DOHH2 (cell line): ENCODE measurements at regions not wholly inside any gene's neighbourhood (a gene's known extent, or its start where the extent isn't known, plus 50 kb on each side); places are given as distances from the start of the nearest gene placed in this dataset.

Experiments used
- H3F3A ChIP-seq: fragments of 200-600 bp; sonication (generic), shearing (Covaris generic); 2 replicates; pipeline ENCODE4 v1.6.0; 2016; ENCODE audit warnings: antibody characterized with exemption, mild to moderate bottlenecking; ENCODE audit not compliant: control insufficient read depth, insufficient read depth
- H3K27ac ChIP-seq: fragments of 200-600 bp; sonication (generic); 2 replicates; pipeline ENCODE4 v1.5.1; 2014; ENCODE audit warnings: low read depth, mild to moderate bottlenecking, low read length, moderate library complexity
- H3K27me3 ChIP-seq: fragments of 200-600 bp; sonication (generic); 2 replicates; pipeline ENCODE4 v1.6.1; 2014; ENCODE audit warnings: mild to moderate bottlenecking, low read length, mixed read lengths; ENCODE audit not compliant: control insufficient read depth
- H3K36me3 ChIP-seq: fragments of 200-600 bp; sonication (generic); 2 replicates; pipeline ENCODE4 v1.6.1; 2014; ENCODE audit warnings: mild to moderate bottlenecking, low read length, moderate library complexity, mixed read lengths; ENCODE audit not compliant: control insufficient read depth
- H3K4me1 ChIP-seq: fragments of 200-600 bp; sonication (generic); 2 replicates; pipeline ENCODE4 v1.6.1; 2014; ENCODE audit warnings: mild to moderate bottlenecking, low read length, mixed read lengths; ENCODE audit not compliant: control insufficient read depth
- H3K4me2 ChIP-seq: fragments of 200-600 bp; sonication (generic); 2 replicates; pipeline ENCODE4 v1.6.0; 2014; ENCODE audit warnings: mild to moderate bottlenecking, low read length, moderate library complexity
- H3K4me3 ChIP-seq: fragments of 200-600 bp; sonication (generic); 2 replicates; pipeline ENCODE4 v1.5.1; 2014; ENCODE audit warnings: mild to moderate bottlenecking, low read length, mixed read lengths
- H3K79me2 ChIP-seq: fragments of 200-600 bp; sonication (generic); 2 replicates; pipeline ENCODE4 v1.6.1; 2014; ENCODE audit warnings: mild to moderate bottlenecking, low read length, mixed read lengths; ENCODE audit not compliant: control insufficient read depth
- H3K9me2 ChIP-seq: fragments of 200-600 bp; sonication (generic); replicated peaks from 2 replicates; pipeline ENCODE4 v1.6.1; 2014; ENCODE audit warnings: mild to moderate bottlenecking, low read length, mixed read lengths; ENCODE audit not compliant: control insufficient read depth
- H3K9me3 ChIP-seq: fragments of 200-600 bp; sonication (generic); 2 replicates; pipeline ENCODE4 v1.6.1; 2014; ENCODE audit warnings: antibody characterized with exemption, low read length, mixed read lengths; ENCODE audit not compliant: control insufficient read depth, insufficient read depth
- H4K20me1 ChIP-seq: fragments of 200-600 bp; sonication (generic); 2 replicates; pipeline ENCODE4 v1.6.0; 2014; ENCODE audit warnings: low read depth, mild to moderate bottlenecking, antibody characterized with exemption, low read length, moderate library complexity; ENCODE audit not compliant: control insufficient read depth, insufficient read depth
- CTCF ChIP-seq: fragments of 200-600 bp; sonication (generic); IDR thresholded peaks from one replicate; pipeline ENCODE4 v1.5.1; 2014; ENCODE audit warnings: antibody characterized with exemption, mild to moderate bottlenecking, low read depth, low read length; ENCODE audit not compliant: poor library complexity, severe bottlenecking
- EZH2phosphoT487 ChIP-seq: fragments of 200-600 bp; sonication (generic); IDR thresholded peaks from 2 replicates; pipeline ENCODE4 v1.6.1; 2017; ENCODE audit warnings: borderline replicate concordance, mild to moderate bottlenecking, antibody characterized with exemption, low read length, moderate library complexity, mixed read lengths

GRCh38 chr3:88596451-88596850 lies 446.7 kb downstream of the C3orf38 start:
- no peak overlapping the region for H3K27ac ChIP-seq
- H3K4me1 ChIP-seq = no peaks in the 10 kb centered on the region
- H3K4me2 ChIP-seq = no peak overlapping the region
- TF ChIP-seq CTCF = no peak
- TF ChIP-seq EZH2phosphoT487 = no peak
- H3K9me3 ChIP-seq = no peaks in the 10 kb centered on the region
- no peaks in the 10 kb centered on the region for H3K36me3 ChIP-seq
- H3K9me2 ChIP-seq = no peaks in the 10 kb centered on the region
- no peak overlapping the region for H3K4me3 ChIP-seq
- no peaks in the 10 kb centered on the region for H3K27me3 ChIP-seq
- no peaks in the 10 kb centered on the region for H3F3A ChIP-seq
- H3K79me2 ChIP-seq = no peaks in the 10 kb centered on the region
- H4K20me1 ChIP-seq = no peaks in the 10 kb centered on the region

GRCh38 chr3:88610820-88611219 lies 461.1 kb downstream of the C3orf38 start:
- Histone ChIP-seq H4K20me1 (no peaks in the 10 kb centered on the region), H3K9me2 (no peaks in the 10 kb centered on the region), H3K4me3 (no peak overlapping the region), H3K4me1 (no peaks in the 10 kb centered on the region), H3K9me3 (no peaks in the 10 kb centered on the region), H3K27ac (no peak overlapping the region), H3K79me2 (no peaks in the 10 kb centered on the region), H3K27me3 (no peaks in the 10 kb centered on the region), H3K36me3 (no peaks in the 10 kb centered on the region), H3F3A (no peaks in the 10 kb centered on the region), H3K4me2 (no peak overlapping the region)
- TF ChIP-seq CTCF (no peak), EZH2phosphoT487 (no peak)

DNA sequence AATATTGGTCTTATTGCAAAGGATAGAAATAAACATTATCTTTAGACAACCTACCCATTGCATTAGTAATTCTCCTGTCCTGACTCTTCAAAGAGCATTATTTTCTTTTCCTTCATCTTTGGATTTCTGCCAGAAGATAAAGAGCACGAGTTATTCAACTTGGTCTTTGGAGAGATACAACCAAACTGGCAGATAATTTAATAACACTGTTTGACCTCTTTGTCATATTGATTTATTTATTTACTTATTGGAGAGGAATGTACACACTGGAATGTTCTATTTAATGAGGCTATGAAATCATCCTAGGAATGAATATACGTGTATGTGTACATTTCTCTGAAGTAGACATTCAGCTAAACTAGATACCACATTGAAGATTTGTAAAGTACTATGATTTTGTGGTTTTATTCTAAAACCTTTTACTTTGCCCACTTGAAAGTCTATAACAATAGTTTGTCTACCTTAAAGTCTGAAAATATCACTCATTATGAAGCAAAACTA lies 462.1 kb downstream of the C3orf38 start:
- no peaks in the 10 kb centered on the region for H3K9me2 ChIP-seq
- H3K9me3 ChIP-seq = no peaks in the 10 kb centered on the region
- H3K27ac ChIP-seq = no peak overlapping the region
- H4K20me1 ChIP-seq = no peaks in the 10 kb centered on the region
- H3K79me2 ChIP-seq = no peaks in the 10 kb centered on the region
- TF ChIP-seq CTCF (no peak), EZH2phosphoT487 (no peak)
- no peaks in the 10 kb centered on the region for H3K4me1 ChIP-seq
- H3F3A ChIP-seq = no peaks in the 10 kb centered on the region
- H3K36me3 ChIP-seq = no peaks in the 10 kb centered on the region
- H3K4me3 ChIP-seq = no peak overlapping the region
- H3K27me3 ChIP-seq = no peaks in the 10 kb centered on the region
- H3K4me2 ChIP-seq = no peak overlapping the region

DNA sequence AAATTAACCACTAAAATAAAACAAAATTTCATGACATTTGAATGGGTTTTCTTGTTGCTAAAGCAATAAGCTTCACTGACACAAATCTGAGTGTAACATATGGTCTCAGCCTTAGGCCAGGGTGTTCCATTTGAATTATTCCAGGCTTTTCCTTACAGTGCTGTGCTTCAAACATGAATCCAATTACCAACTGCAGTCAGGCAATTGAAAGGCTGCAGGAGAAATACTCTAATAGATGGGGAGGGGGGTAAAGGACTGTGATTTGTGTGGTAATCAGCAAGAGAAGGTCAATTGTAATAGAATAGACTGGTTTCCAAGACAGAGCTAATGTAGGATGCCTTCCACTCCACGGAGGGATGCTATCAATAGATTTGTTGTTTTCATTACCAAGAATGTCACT lies 466.7 kb downstream of the C3orf38 start:
- no peaks in the 10 kb centered on the region for H3K79me2 ChIP-seq
- H3K4me3 ChIP-seq = no peak overlapping the region
- no peaks in the 10 kb centered on the region for H3K9me2 ChIP-seq
- no peaks in the 10 kb centered on the region for H3K4me1 ChIP-seq
- no peaks in the 10 kb centered on the region for H3F3A ChIP-seq
- H3K36me3 ChIP-seq = no peaks in the 10 kb centered on the region
- no peaks in the 10 kb centered on the region for H3K9me3 ChIP-seq
- H3K4me2 ChIP-seq = no peak overlapping the region
- H3K27ac ChIP-seq = no peak overlapping the region
- no peaks in the 10 kb centered on the region for H3K27me3 ChIP-seq
- TF ChIP-seq EZH2phosphoT487 (no peak), CTCF (no peak)
- H4K20me1 ChIP-seq = no peaks in the 10 kb centered on the region
